UCSD-AML1 (cell line): ENCODE measurements at regions not wholly inside any gene's neighbourhood (a gene's known extent, or its start where the extent isn't known, plus 50 kb on each side); places are given as distances from the start of the nearest gene placed in this dataset.
"Not testable (repeated sequence)": the region's sequence is repeated elsewhere in the genome, so short reads cannot be mapped to it uniquely, and the experiment has no call there.

Experiments used
- DNase-seq: peaks from one replicate; lab custom pipeline; 2025; ENCODE audit not compliant: unreplicated experiment; lab: John Stamatoyannopoulos, UW

GRCh38 chr10:28442403-28442802 is 90.5 kb upstream of the WAC start:
- no peak for DNase-seq

GRCh38 chr10:28444031-28444430 is 88.9 kb upstream of the WAC start:
- DNase-seq, result no peak

DNA sequence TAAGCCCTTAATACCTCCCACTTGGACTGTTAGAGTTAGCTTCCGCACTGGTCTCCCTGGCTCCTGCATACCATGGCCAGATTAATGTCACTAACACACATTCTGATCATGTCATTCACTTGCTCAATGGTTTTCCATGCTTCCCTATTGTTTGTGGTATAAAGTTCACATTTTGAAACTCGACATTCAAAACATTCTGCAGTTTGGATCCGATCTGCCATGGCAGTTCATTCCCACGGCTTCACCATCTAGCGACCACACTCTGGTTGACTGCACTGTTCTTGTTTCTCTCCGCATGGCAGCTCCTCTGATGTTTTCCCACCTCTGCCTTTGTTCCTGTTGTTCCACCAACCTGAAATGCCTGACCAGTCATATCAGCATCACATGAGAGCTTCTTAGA is 87.4 kb upstream of the WAC start:
- no peak for DNase-seq

GRCh38 chr10:28449382-28449781 is 83.5 kb upstream of the WAC start:
- DNase-seq, result no peak

GRCh38 chr10:28449926-28450325 is 83.0 kb upstream of the WAC start:
- DNase-seq, result no peak

DNA sequence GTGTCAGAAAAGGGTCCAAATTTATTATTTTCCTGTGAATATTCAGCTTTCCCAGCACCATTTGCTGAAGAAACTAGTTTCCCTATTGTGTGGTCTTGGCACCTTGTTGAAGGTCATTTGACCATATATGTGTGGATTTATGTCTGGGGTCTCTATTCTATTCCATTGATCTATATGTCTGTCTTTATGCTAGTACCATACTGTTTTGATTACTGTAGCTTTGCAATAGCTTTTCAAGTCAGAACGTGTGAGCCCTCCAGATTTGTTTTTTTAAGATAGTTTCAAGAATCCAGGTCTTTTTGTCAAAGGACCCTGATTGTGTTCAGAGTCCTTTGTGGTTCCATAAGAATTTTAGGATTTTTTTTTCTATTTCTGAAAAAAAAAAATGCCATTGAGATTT is 79.0 kb upstream of the WAC start:
- no peak for DNase-seq

GRCh38 chr10:28457110-28457509 is 75.8 kb upstream of the WAC start:
- DNase-seq, result no peak

GRCh38 chr10:28457873-28458272 is 75.0 kb upstream of the WAC start:
- DNase-seq, result not testable (repeated sequence)

DNA sequence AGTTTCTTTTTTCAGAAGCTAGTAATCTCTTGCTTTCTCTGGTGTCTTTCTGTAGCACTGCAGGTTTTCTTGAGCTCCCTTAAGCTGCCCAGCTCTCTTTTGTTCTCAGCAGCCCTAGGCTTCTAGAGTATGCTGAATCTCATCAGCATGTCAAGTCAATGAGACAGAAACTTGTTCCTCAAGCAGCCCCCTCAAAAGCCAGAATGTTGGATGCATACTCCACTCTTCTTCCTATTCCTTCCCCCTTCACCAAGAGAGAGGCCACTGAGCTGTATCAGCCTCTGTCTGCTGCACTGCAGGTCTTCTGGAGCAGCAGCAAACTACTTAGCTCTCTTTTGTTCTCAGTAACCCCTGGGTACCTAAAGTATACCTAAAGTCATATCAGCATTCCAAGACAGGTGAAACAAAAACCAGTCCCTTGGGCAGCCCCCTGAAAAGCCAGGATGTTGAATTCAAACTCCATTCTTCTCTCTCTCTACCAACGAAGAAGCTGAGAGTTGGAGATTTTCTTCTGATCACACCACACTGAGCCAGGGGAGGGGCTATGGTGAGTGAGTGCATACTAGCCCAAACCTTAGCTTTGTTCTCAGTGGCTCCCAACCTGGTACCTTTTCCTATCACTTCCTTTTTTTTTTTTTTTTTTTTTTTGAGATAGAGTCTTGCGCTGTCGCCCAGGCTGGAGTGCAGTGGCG is 73.3 kb upstream of the WAC start:
- no peak for DNase-seq

DNA sequence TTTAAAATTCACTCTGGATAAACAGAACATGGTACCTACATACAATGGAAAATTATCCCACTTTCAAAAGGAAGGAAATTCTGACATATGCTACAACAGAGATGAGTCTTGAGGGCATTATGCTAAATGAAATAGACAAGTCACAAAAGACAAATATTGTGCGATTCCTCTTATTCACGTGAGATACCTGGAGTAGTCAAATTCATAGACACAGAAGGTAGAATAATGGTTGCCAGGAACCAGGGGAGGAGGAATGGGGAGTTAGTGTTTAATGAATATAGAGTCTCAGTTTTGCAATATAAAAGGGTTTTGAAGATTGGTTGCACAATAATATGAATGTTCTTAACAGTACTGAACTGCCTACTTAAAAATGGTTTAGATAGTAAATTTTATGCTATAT is 69.8 kb upstream of the WAC start:
- DNase-seq, result no peak

DNA sequence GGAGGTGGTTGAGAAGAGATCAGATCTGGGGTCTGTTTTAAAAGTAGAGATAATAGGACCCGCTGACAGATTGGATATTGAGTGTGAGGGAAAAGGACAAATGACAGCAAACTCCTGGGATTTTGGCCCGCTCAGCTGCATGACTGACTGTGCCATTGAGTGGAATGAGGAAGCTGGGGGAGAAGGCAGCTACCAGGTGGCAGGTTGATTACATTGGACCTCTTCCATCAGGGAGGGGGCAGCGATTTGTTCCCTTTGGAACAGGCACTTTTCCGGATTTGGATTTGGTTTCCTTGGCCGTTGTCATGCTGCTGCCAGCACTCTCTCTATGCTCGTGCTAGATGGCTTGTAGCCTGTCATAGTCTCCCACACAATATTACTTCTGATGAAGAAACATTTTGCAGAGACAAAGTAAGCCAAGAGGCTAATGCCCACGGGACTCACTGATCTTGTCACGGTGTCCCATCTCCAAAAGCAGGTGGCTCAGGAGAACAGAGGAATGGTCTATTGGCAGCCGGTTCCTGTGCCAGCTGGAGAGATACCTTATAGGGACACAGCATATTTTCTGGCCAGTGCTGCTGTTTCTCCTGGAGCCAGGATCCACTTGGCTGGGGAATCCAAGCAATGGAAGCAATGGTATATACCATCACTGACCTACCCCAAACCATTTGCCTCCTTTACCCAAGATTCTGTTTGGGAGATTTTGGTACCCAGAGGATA is 69.1 kb upstream of the WAC start:
- DNase-seq, result no peak

DNA sequence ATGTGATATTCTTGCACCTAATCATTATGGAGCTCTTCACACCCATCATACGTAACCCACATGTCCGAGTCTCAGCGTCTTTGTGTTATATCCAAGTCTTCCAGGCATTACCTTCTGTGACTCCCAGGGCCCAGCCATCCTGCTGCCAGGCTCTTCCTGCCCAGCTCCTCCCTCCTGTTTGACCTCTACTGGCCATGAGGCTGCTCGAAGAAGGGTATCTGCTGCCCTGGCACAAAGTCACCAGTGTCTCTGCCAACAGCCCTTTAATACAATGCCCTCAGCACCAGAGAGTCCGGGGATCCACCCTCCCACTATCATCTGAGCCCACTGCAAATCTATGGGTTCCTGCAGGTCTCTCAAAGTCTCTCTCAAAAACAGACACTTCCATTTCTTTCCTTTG is 65.3 kb upstream of the WAC start:
- no peak for DNase-seq

DNA sequence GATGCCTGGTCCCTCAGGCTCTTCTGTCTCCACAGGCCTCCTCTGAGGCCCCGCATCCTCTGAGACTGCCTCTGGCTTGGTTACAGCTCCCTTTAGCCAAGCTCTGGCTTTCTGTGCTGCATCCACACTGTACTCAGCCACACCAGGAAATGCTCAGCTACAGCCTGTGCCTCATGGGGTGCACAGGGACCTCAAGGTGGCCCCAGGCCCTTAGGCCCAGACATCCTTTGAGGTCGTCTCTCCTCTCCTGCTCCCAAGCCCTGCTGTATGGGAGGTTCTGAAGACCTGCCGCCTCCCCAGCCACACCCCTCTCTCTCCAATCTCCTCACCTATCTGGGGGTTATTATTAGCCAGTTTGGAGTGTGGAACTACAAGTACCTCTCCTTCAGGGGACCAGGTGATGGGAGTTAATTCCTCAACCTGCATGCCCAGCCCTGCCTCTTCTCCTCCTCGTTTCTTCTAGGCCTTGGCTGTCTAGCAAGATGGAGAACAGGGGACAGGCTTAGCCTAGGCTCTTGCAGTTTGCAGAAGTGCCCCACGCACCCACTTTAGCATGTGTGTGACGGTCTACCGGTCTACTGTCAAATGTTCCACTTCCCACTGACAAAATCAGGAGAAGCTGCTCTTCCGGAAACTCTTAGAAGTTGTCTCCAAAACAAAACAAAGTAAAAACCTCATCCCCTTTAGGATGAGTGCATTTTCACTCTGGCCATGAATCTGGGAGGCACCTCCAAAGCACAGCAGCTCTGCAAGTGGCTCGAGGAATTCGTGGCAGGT is 64.0 kb upstream of the WAC start:
- peak; percentile 24 for DNase-seq

DNA sequence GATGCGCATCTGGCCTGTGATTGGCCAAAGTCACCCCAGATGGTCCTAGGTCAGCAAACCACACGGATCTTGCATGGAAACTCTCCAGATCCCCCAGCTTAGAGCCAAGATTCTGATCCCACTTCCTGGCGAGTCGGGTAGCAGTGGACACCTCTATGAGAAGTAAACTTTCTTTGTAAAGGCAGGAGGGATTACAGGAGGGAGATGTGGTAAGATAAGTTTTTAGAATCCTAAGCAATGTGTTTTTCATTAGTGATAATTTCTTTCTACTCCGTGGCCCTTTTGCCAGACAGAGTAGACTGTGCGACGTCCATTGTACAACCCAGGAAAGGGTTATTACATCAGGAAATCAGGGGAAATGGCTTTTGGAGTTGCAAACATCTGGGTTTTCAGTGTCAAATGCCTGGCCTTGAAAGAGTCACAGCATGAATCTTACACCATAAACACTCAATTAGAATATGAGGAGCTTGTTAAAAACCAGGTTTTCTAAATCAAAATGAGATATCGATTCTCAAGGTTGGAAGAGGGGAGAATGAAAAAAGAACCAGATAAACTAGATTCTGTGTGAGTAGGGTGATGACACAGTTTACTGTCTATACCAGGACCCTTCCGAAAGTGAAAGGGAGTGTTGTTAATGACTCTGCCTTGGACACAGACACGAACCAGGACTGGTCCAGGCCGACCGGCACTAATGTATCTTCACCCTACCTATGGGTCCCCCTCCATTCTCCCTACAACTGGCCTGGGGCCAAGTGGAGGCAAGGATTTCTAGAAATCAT is 61.9 kb upstream of the WAC start:
- no peak for DNase-seq

GRCh38 chr10:28471652-28472050 is 61.3 kb upstream of the WAC start:
- no peak for DNase-seq

GRCh38 chr10:28478646-28479045 is 54.3 kb upstream of the WAC start:
- DNase-seq, result no peak

DNA sequence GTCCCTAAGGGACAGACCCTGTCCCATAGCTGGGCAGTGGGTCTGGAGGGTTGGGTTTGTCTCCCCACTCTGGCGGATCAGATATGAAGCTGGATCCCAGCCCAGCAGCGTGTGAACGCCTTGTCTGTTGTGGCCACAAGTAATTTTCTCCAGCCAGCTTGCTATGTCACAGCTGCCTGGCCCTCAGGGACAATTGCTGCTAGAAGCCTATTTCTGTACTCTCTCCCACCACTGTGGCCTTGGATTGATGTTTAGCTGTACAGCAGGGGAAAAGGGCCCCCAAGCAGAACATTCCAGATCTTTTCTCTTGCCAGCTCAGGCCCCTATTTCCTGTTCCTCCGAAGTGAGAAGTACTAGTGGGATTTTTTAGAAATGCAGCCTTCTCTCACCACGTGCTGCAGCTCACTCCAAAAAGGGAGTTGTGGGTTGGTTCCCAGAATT is 53.5 kb upstream of the WAC start:
- DNase-seq, result no peak

DNA sequence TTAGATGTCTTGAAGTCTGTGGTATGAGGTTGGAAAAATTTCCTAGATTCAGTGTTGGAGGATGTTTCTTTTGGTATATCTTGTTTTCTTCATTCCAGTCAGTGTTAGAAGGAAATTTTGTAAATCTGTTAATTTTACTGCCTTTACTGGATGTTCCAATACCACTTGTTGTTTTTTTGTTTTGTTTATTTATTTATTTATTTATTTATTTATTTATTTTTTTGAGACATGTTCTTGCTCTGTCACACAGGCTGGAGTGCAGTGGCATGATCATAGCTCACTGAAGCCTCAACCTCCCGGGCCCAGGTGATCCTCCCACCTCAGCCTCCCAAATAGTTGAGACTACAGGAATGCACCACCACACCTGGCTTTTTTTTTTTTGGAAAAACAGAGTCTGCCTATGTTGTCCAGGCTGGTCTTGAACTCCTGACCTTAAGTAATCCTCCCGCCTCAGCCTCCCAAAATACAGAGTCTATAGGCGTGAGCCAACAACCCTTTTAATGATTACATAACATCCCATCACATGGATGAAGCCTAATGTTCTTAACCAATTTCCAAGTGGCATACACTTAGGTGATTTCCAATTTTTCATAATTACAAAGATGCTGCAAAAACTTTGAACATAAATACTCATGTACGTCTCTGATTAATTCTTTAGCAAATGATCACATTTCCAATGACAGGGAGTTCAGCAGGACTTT is 52.8 kb upstream of the WAC start:
- no peak for DNase-seq

DNA sequence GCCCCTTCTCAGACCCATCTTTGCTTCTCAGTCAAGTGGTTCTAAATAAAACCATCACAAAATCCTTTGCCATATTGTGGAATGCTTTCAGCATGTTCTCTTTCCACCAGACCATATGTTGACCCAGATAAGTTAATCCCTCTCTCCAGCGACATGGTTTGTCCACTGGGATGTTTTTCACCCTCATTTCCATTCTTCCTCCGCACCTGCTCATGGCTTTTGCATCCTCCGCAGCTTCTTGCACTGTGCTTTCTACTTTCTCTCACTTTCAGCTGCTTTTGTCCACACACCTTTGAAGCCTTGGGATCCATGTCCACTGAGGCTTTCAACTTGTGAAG is 52.3 kb upstream of the WAC start:
- no peak for DNase-seq

GRCh38 chr10:28481346-28481745 is 51.6 kb upstream of the WAC start:
- DNase-seq, result not testable (repeated sequence)

DNA sequence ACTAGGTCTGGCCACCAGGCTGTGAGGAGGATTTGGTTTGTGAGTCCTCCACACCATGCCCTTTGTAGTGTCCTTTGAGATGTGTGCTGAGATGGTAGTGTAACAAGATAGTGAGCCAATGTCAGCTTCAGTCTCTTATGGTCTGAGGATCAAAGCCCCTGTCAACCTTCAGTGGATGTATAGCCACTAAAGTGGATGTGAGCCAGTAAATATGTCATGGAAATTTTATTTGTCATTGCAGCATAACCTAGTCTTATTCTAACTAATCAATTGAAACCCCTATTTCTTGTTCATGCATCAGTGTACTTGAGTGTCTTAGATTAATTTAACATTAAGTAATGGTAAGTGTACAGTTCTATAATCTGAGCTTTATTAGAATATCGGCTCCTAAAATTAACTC is 51.0 kb upstream of the WAC start:
- no peak for DNase-seq
